NCI-H2107 (cell line): ENCODE measurements at regions not wholly inside any gene's neighbourhood (a gene's known extent, or its start where the extent isn't known, plus 50 kb on each side); places are given as distances from the start of the nearest gene placed in this dataset.
"Not testable (repeated sequence)": the region's sequence is repeated elsewhere in the genome, so short reads cannot be mapped to it uniquely, and the experiment has no call there.

Source experiments
- DNase-seq: peaks from one replicate; lab custom pipeline; 2025; lab: John Stamatoyannopoulos, UW

DNA sequence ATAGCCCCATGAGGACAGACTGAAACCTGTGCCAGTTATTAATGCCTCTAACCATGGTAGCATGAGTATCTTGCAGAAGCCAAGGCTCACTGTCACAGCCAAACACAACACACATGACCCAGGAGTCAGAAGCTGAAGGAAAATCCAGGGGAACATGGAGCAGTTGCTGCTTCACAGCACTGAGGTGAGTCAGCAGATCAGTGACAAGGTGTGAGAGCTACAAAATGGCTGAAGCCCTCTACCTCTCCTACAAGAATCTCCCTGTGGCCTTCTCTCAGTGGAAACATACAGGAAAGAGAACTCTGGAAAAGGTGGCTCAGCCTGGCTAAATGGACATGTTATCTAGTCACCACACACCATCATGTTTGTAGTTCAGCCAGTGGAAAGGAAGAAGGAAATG, 93.5 kb downstream of the NAB1 start:
- DNase-seq, result no peak

DNA sequence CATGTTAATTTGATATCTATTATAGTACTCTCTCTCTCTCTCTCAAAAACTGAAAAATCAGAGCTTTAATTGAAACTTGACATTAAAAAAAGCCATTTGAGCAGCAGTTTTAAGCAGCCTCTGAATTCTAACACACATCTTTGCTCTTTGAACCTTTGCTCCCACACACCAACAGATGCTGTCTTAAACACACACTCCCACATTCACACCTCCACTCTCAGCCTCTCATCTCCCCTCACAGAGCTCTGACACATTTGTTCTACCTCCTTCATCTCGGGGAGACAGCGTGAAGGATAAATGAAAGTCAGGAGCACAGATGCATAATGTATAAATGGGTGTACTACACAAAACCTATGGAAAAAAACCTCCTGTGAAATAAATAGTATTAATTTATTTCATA, 95.2 kb downstream of the NAB1 start:
- no peak for DNase-seq

- no peak for DNase-seq
Measured at GRCh38 chr2:190746971-190747761, 98.3 kb downstream of the NAB1 start.

GRCh38 chr2:190748966-190749365, 100.1 kb downstream of the NAB1 start:
- no peak for DNase-seq

- DNase-seq, result no peak
Measured at GRCh38 chr2:190755772-190756415, 107.0 kb downstream of the NAB1 start.

DNA sequence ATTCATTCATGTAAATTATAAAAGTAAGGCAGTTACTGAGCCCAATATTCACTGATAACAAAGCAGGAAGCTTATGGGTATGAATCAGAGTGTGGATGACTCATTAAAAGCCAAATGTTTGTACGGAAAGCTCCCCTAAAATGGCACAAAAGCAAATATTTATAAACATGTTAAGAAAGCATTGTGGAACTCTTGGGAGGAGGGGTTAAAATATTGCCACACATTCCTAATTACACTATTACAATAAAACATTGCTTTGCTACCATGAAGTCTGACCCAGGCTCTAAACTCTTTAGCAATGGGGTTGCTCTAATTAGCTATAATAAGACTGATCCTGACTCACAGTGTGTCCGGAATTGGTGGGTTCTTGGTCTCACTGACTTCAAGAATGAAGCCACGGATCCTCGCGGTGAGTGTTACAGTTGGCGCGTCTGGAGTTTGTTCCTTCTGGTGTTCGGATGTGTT, 110.9 kb downstream of the NAB1 start:
- no peak for DNase-seq

- DNase-seq, result not testable (repeated sequence)
Measured at GRCh38 chr2:190760353-190761150, 111.7 kb downstream of the NAB1 start.

DNA sequence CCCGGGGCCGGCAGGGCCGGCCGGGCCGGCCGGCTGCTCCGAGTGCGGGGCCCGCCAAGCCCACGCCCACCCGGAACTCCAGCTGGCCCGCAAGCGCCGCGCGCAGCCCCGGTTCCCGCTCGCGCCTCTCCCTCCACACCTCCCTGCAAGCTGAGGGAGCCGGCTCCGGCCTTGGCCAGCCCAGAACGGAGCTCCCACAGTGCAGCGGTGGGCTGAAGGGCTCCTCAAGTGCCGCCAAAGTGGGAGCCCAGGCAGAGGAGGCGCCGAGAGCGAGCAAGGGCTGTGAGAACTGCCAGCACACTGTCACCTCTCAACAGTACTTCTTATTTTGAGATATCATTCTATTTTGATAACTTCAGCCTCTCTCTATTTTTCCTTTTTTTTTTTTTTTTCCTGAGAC, 112.3 kb downstream of the NAB1 start:
- DNase-seq, result not testable (repeated sequence)

- no peak for DNase-seq
Measured at GRCh38 chr2:190762566-190762965, 113.7 kb downstream of the NAB1 start.

DNA sequence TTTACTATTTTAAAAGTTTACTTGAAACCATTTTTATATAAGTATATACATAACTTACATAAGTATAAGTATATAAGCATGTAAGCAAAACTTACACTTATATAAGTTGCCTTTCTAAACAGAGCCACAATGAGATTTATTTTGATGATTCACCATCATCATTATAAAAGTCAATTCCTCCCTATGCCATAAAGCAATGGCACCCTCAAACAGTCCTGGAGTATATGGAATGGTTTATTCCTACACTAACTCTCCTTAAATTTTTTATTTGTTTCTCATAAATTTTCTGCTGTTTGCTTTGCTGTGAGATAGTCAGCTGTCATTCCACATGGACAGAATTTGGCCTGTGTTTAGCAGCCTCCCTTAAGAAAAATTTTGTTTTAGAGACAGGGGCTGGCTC, 114.2 kb downstream of the NAB1 start:
- DNase-seq, result no peak

- no peak for DNase-seq
Measured at GRCh38 chr2:190763901-190764514, 115.1 kb downstream of the NAB1 start.

DNA sequence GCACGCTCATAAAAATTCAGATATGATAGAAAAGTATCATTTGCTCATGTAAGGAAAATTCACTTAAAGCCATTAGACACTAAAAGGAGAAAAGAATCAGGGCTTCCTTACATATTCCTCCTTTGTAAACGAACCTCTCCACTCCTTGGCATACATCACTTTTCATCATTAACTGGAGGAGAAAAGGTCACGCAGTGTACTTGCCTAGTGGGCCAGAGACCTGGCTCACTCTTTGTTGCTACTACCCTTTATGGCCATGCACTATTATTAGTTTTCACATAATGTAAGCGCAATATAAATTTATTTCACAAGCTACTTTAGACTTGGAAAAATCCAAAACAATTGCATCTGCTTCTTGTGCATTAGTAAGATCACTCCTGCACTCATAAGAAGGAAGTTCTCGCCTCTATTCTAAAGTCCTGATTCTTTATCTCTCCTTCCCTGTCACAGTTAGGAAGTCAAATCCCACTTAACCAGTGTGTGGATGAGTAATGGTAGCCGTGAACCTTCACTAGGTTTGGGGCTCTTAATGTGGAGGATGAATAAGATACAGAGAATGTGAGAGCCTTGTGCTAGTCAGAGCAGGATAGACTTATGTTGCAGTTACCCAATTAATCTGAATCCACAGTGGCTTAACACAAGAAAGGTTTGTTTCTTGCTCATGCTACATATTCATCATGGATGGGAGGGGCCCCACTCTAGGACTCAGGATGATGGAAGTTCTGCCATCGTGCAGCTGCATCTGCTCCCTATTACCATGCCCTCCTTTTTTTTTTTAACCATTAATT, 115.0 kb upstream of the GLS start:
- DNase-seq, result no peak

GRCh38 chr2:190766174-190766572, 114.4 kb upstream of the GLS start:
- DNase-seq, result no peak

DNA sequence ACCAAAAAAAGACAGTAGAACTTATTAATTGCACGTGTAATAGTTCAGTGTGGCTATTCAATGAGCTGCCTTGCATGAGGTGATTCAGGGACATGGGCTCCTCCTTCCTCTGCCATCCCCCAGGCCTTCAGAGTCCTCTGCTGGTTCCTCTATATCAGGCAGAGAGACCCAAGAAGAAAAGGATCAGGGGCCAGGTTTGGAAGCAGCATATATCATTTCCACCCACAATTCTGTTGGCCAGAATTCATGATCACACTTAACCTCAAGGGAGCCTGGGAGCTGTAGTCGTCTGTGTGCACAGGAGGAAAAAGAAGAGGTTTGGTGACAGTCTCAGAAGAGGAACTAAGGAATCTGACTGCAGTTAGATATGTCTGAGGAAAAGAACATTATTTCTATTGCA, 114.0 kb upstream of the GLS start:
- no peak for DNase-seq

- no peak for DNase-seq
Measured at GRCh38 chr2:190767821-190768220, 112.8 kb upstream of the GLS start.

- no peak for DNase-seq
Measured at GRCh38 chr2:190769258-190769657, 111.4 kb upstream of the GLS start.

GRCh38 chr2:190771726-190772125, 108.9 kb upstream of the GLS start:
- no peak for DNase-seq

- no peak for DNase-seq
Measured at GRCh38 chr2:190780594-190780993, 100.0 kb upstream of the GLS start.

GRCh38 chr2:190781604-190782198, 98.9 kb upstream of the GLS start:
- peak; percentile 15 for DNase-seq

DNA sequence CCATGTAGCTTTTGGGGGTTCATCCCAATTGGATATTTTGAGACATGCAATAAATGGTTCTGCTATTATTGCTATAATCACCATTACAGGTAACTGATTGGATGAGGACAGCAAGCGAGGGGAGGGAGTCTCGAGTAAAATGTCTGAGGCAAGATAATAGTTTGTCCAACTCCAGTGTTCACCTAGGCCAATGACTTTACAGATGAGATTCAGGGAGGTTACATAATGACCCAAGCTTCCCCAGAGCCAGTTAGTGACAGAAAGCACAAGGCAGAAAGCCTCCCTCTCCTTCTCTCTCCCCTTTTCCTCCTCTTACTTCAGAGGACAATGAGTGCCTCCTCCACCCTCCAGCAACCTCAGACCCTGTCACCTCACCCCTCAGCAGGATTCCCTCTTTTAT, 98.4 kb upstream of the GLS start:
- no peak for DNase-seq
